Right kidney (tissue), 1 donor: ENCODE measurements at regions not wholly inside any gene's neighbourhood (a gene's known extent, or its start where the extent isn't known, plus 50 kb on each side); places are given as distances from the start of the nearest gene placed in this dataset.

Source experiments
- DNase-seq: peaks from one replicate; pipeline ENCODE4 v3.0.0-alpha.2; 2016

GRCh38 chr9:1708219-1708618 is 306.9 kb upstream of the SMARCA2 start:
- DNase-seq: no peak

GRCh38 chr9:1709347-1709746 is 305.8 kb upstream of the SMARCA2 start:
- no peak for DNase-seq

- no peak for DNase-seq
Observed at GRCh38 chr9:1712861-1713450, 302.2 kb upstream of the SMARCA2 start.

- no peak for DNase-seq
Observed at GRCh38 chr9:1713841-1714240, 301.3 kb upstream of the SMARCA2 start.

- DNase-seq: no peak
Observed at GRCh38 chr9:1717882-1718281, 297.3 kb upstream of the SMARCA2 start.

- DNase-seq: no peak
Observed at GRCh38 chr9:1718836-1719235, 296.3 kb upstream of the SMARCA2 start.

GRCh38 chr9:1721196-1721595 is 294.0 kb upstream of the SMARCA2 start:
- DNase-seq: no peak

- DNase-seq: no peak
Observed at GRCh38 chr9:1722404-1722803, 292.7 kb upstream of the SMARCA2 start.

- no peak for DNase-seq
Observed at GRCh38 chr9:1723522-1724015, 291.6 kb upstream of the SMARCA2 start.

- DNase-seq: no peak
Observed at GRCh38 chr9:1726993-1727759, 288.0 kb upstream of the SMARCA2 start.

GRCh38 chr9:1729631-1730030 is 285.5 kb upstream of the SMARCA2 start:
- DNase-seq: no peak

GRCh38 chr9:1732670-1733069 is 282.5 kb upstream of the SMARCA2 start:
- no peak for DNase-seq

GRCh38 chr9:1738511-1739100 is 276.5 kb upstream of the SMARCA2 start:
- DNase-seq: no peak

- no peak for DNase-seq
Observed at GRCh38 chr9:1743121-1743960, 271.8 kb upstream of the SMARCA2 start.

- no peak for DNase-seq
Observed at GRCh38 chr9:1745980-1746379, 269.2 kb upstream of the SMARCA2 start.

- DNase-seq: no peak
Observed at GRCh38 chr9:1747417-1747967, 267.7 kb upstream of the SMARCA2 start.

- no peak for DNase-seq
Observed at GRCh38 chr9:1748407-1748806, 266.7 kb upstream of the SMARCA2 start.

- no peak for DNase-seq
Observed at GRCh38 chr9:1757186-1757585, 258.0 kb upstream of the SMARCA2 start.

- no peak for DNase-seq
Observed at GRCh38 chr9:1759009-1759408, 256.1 kb upstream of the SMARCA2 start.

- DNase-seq: no peak
Observed at GRCh38 chr9:1759771-1760300, 255.3 kb upstream of the SMARCA2 start.

GRCh38 chr9:1761807-1762206 is 253.3 kb upstream of the SMARCA2 start:
- no peak for DNase-seq

GRCh38 chr9:1766042-1766441 is 249.1 kb upstream of the SMARCA2 start:
- no peak for DNase-seq
